Stimulated activated CD8-positive, alpha-beta memory T cell treated with anti-CD3 and anti-CD28 coated beads, Interleukin-12 subunit alpha, Interleukin-12 subunit beta, amount 100 ng/mL, for 24 hours (primary cell): ENCODE measurements at regions not wholly inside any gene's neighbourhood (a gene's known extent, or its start where the extent isn't known, plus 50 kb on each side); places are given as distances from the start of the nearest gene placed in this dataset.

Source experiments
- DNase-seq: peaks from one replicate; pipeline ENCODE4 v3.0.0-alpha.2; 2020; ENCODE audit errors: extremely low read depth

- no peak for DNase-seq
Observed at GRCh38 chr15:75134748-75135147, 66.9 kb upstream of the C15orf39 start.

- DNase-seq = no peak
Observed at GRCh38 chr15:75136118-75136517, 65.6 kb upstream of the C15orf39 start.

- no peak for DNase-seq
Observed at GRCh38 chr15:75136758-75137157, 64.9 kb upstream of the C15orf39 start.

- DNase-seq = no peak
Observed at GRCh38 chr15:75138016-75138999, 63.4 kb upstream of the C15orf39 start.

GRCh38 chr15:75140080-75140879, 61.4 kb upstream of the C15orf39 start:
- no peak for DNase-seq

GRCh38 chr15:75142499-75142898, 59.2 kb upstream of the C15orf39 start:
- no peak for DNase-seq

GRCh38 chr15:75143738-75144334, 57.8 kb upstream of the C15orf39 start:
- no peak for DNase-seq

GRCh38 chr15:75145027-75145841, 56.4 kb upstream of the C15orf39 start:
- no peak for DNase-seq

- no peak for DNase-seq
Observed at GRCh38 chr15:75148280-75148679, 53.4 kb upstream of the C15orf39 start.

- DNase-seq = no peak
Observed at GRCh38 chr15:75149867-75150709, 51.6 kb upstream of the C15orf39 start.

- no peak for DNase-seq
Observed at GRCh38 chr15:75151214-75152128, 50.2 kb upstream of the C15orf39 start.
